Stimulated activated CD8-positive, alpha-beta memory T cell treated with anti-CD3 and anti-CD28 coated beads, Interleukin-7, amount 100 ng/mL, for 4 hours (primary cell): ENCODE measurements at regions not wholly inside any gene's neighbourhood (a gene's known extent, or its start where the extent isn't known, plus 50 kb on each side); places are given as distances from the start of the nearest gene placed in this dataset.

Experiments
- DNase-seq, 2 donors: peaks; one replicate each; pipeline ENCODE4 v3.0.0-alpha.2; 2020; ENCODE audit warnings: low read depth in 2 of 2

- DNase-seq: no peak
Measured at GRCh38 chr2:204268971-204269370, 276.3 kb upstream of the PARD3B start.

- no peak for DNase-seq
Measured at GRCh38 chr2:204272089-204272488, 273.2 kb upstream of the PARD3B start.

- DNase-seq: no peak
Measured at GRCh38 chr2:204272610-204273287, 272.5 kb upstream of the PARD3B start.

GRCh38 chr2:204274429-204274828 is 270.8 kb upstream of the PARD3B start:
- no peak for DNase-seq

- DNase-seq: no peak
Measured at GRCh38 chr2:204274991-204275390, 270.3 kb upstream of the PARD3B start.

- no peak for DNase-seq
Measured at GRCh38 chr2:204277226-204277625, 268.0 kb upstream of the PARD3B start.

- DNase-seq: no peak
Measured at GRCh38 chr2:204278454-204278853, 266.8 kb upstream of the PARD3B start.

- DNase-seq: no peak
Measured at GRCh38 chr2:204279819-204280218, 265.5 kb upstream of the PARD3B start.

- DNase-seq: no peak
Measured at GRCh38 chr2:204280262-204280668, 265.0 kb upstream of the PARD3B start.

GRCh38 chr2:204282081-204282480 is 263.2 kb upstream of the PARD3B start:
- DNase-seq: no peak

GRCh38 chr2:204282525-204282924 is 262.8 kb upstream of the PARD3B start:
- no peak for DNase-seq

- DNase-seq: no peak
Measured at GRCh38 chr2:204289066-204289465, 256.2 kb upstream of the PARD3B start.

- no peak for DNase-seq
Measured at GRCh38 chr2:204292439-204292838, 252.8 kb upstream of the PARD3B start.

- DNase-seq: no peak
Measured at GRCh38 chr2:204293884-204294747, 251.2 kb upstream of the PARD3B start.

- DNase-seq: no peak
Measured at GRCh38 chr2:204298404-204298803, 246.9 kb upstream of the PARD3B start.

- no peak for DNase-seq
Measured at GRCh38 chr2:204299766-204300165, 245.5 kb upstream of the PARD3B start.

GRCh38 chr2:204306667-204307066 is 238.6 kb upstream of the PARD3B start:
- DNase-seq: no peak

- DNase-seq: no peak
Measured at GRCh38 chr2:204312105-204312504, 233.2 kb upstream of the PARD3B start.

- DNase-seq: no peak
Measured at GRCh38 chr2:204313256-204313655, 232.0 kb upstream of the PARD3B start.

GRCh38 chr2:204315236-204315662 is 230.0 kb upstream of the PARD3B start:
- no peak for DNase-seq

- no peak for DNase-seq
Measured at GRCh38 chr2:204317640-204318039, 227.6 kb upstream of the PARD3B start.

- DNase-seq: no peak
Measured at GRCh38 chr2:204321027-204321800, 224.1 kb upstream of the PARD3B start.
